Thoracic aorta (tissue), 2 donors: ENCODE measurements at regions not wholly inside any gene's neighbourhood (a gene's known extent, or its start where the extent isn't known, plus 50 kb on each side); places are given as distances from the start of the nearest gene placed in this dataset.

Experiments
- ATAC-seq: fragments of 150-250 bp; one replicate; pipeline ENCODE4 v1.8.0; 2017; ENCODE audit warnings: low read depth; ENCODE audit not compliant: insufficient number of reproducible peaks, low FRiP score
- DNase-seq: peaks from one replicate; pipeline ENCODE4 v3.0.0-alpha.2; 2020; ENCODE audit warnings: low spot score
- H3K27ac ChIP-seq, 2 donors: fragments of 200-600 bp; sonication (generic); 1 replicate in 1 of 2; 2 replicates in 1 of 2; pipeline ENCODE4 v1.5.1; 2016; ENCODE audit warnings: mild to moderate bottlenecking in 2 of 2, moderate library complexity in 2 of 2
- H3K27me3 ChIP-seq: fragments of 200-600 bp; sonication (generic); replicated peaks from 2 replicates; pipeline ENCODE4 v1.6.0; 2016; ENCODE audit warnings: mild to moderate bottlenecking; ENCODE audit not compliant: insufficient read depth
- H3K36me3 ChIP-seq: fragments of 200-600 bp; sonication (generic); one replicate; pipeline ENCODE4 v1.5.1; 2016
- H3K4me1 ChIP-seq, 2 donors: fragments of 200-600 bp; sonication (generic); 1 replicate in 1 of 2; 2 replicates in 1 of 2; pipeline versions ENCODE4 v1.5.1 to v1.6.0; 2016; ENCODE audit warnings: low read depth in 2 of 2, mild to moderate bottlenecking in 1 of 2; ENCODE audit not compliant: control insufficient read depth in 1 of 2
- H3K4me3 ChIP-seq: fragments of 200-600 bp; sonication (generic); 2 replicates; pipeline ENCODE4 v1.5.1; 2016; ENCODE audit warnings: mild to moderate bottlenecking
- H3K9me3 ChIP-seq: fragments of 200-600 bp; sonication (generic); 2 replicates; pipeline ENCODE4 v1.5.1; 2016
- CTCF ChIP-seq: fragments of 200-600 bp; sonication (generic); IDR thresholded peaks from one replicate; pipeline ENCODE4 v1.5.1; 2019; ENCODE audit warnings: antibody characterized with exemption

- Histone ChIP-seq H3K9me3 (no peaks in the 10 kb centered on the region), H3K27ac (no peak overlapping the region), H3K27me3 (no peaks in the 10 kb centered on the region), H3K4me1 (no peaks in the 10 kb centered on the region), H3K4me3 (no peak overlapping the region), H3K36me3 (no peaks in the 10 kb centered on the region)
- DNase-seq (no peak), ATAC-seq (no peak)
- TF ChIP-seq CTCF, result no peak
These were observed 149.4 kb downstream of the SHOX2 start for GRCh38 chr3:157956850-157957249.

GRCh38 chr3:157956176-157956575 is 150.0 kb downstream of the SHOX2 start:
- Histone ChIP-seq H3K4me1 (no peaks in the 10 kb centered on the region), H3K27ac (no peak overlapping the region), H3K36me3 (no peaks in the 10 kb centered on the region), H3K27me3 (no peaks in the 10 kb centered on the region), H3K4me3 (no peak overlapping the region), H3K9me3 (no peaks in the 10 kb centered on the region)
- DNase-seq, result no peak
- no peak for ATAC-seq
- TF ChIP-seq CTCF, result no peak

DNA sequence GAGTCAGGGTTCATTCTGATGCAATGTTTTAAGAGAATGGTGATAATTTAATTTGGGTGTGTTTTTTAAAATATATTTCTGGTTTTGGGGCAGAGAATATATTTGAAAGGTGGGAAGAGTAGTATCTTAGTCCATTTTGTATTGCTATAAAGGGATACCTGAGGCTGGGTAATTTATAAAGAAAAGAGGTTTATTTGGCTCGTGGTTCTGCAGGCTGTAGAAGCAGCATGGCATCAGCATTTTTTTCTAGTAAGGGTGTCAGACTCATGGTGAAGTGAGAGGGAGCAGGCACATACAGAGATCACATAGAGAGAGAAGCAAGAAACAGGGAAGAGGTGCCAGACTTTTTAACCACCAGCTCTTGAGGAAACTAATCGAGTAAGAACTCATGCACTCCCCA is 152.7 kb downstream of the SHOX2 start:
- Histone ChIP-seq H3K27ac (no peak overlapping the region), H3K4me1 (no peaks in the 10 kb centered on the region), H3K36me3 (no peaks in the 10 kb centered on the region), H3K9me3 (no peaks in the 10 kb centered on the region), H3K27me3 (no peaks in the 10 kb centered on the region), H3K4me3 (no peak overlapping the region)
- DNase-seq, result no peak
- no peak for TF ChIP-seq CTCF
- no peak for ATAC-seq

DNA sequence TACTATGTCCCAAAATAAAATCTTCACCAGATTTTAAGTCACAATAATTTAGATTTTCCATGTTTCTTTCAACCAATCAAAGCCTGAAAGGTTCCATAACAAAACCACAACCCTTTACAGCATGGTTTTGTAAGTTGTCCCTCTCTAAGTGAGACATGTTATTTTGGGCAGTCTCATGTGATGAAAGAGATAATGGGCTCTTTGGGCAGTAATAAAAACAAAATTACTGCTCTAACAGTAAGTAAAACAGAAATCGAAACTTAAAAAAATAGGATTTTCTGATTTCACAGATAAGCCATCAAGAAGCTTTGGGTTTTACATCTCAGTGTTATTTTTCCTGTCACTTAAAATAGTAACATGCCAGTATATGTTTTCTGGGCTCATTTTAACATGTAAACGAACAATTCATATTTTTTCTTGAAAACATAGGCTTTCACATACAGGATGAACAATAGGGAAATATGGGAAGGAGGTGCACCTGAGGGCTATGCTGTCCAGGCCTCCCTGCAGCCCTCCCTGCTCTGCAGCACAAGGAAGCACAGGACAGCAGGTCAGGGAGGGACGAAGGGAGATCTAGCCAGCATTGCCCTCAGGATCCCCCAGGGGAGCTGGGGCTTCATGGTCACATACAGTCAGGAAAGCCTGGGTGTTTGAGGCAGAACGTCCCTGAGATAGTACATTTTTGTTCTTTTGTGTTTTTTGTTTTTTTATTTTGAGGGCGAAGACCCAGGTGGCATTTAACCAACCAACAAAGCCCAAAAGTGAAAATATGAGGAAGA is 157.4 kb downstream of the SHOX2 start:
- ATAC-seq, result no peak
- no peak for DNase-seq
- Histone ChIP-seq H3K4me1 (no peaks in the 10 kb centered on the region), H3K27me3 (no peaks in the 10 kb centered on the region), H3K4me3 (no peak overlapping the region), H3K36me3 (no peaks in the 10 kb centered on the region), H3K27ac (no peak overlapping the region), H3K9me3 (no peaks in the 10 kb centered on the region)
- no peak for TF ChIP-seq CTCF

- no peak for ATAC-seq
- TF ChIP-seq CTCF, result no peak
These were observed 167.1 kb downstream of the SHOX2 start for GRCh38 chr3:157939166-157939565.

More at GRCh38 chr3:157939166-157939565, 167.1 kb downstream of the SHOX2 start:
- DNase-seq, result no peak
- H3K27me3 ChIP-seq, result no peaks in the 10 kb centered on the region
- peaks cover 0 to 4% of the 10 kb centered on the region in 2 donors for H3K4me1 ChIP-seq
- no peaks in the 10 kb centered on the region for H3K36me3 ChIP-seq
- no peak overlapping the region for H3K4me3 ChIP-seq
- no peaks in the 10 kb centered on the region for H3K9me3 ChIP-seq
- H3K27ac ChIP-seq, result no peak overlapping the region
